Limb (tissue), 2 donors: ENCODE measurements at regions not wholly inside any gene's neighbourhood (a gene's known extent, or its start where the extent isn't known, plus 50 kb on each side); places are given as distances from the start of the nearest gene placed in this dataset.

Experiments used
- DNase-seq, 2 donors: peaks; one replicate each; pipeline ENCODE4 v3.0.0-alpha.2; 2016; ENCODE audit errors: extremely low spot score in 2 of 2

GRCh38 chr3:76776927-76777326 lies 263.0 kb upstream of the ROBO2 start:
- DNase-seq = no peak

- no peak for DNase-seq
Observed at GRCh38 chr3:76788206-76788605, 251.7 kb upstream of the ROBO2 start.

DNA sequence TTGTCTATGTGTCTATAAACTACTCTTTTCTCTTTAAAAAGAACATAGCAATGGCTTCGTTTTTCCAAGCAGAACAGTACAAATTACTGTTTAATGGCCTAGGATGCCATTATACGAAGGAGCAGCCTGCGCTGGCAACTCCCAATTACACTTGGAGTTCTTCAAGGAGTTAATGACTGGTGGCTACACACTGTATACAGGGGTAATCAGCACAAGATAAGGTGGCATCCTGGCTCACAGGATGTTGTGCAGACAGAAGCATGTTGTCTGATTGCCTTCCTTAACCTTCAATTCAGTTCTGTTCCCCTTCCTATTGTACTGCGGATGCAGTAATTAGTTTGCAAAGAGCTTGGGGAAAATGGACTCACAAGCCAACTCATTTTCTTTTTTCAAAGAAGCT lies 250.7 kb upstream of the ROBO2 start:
- DNase-seq = no peak

GRCh38 chr3:76811418-76811817 lies 228.5 kb upstream of the ROBO2 start:
- no peak for DNase-seq

DNA sequence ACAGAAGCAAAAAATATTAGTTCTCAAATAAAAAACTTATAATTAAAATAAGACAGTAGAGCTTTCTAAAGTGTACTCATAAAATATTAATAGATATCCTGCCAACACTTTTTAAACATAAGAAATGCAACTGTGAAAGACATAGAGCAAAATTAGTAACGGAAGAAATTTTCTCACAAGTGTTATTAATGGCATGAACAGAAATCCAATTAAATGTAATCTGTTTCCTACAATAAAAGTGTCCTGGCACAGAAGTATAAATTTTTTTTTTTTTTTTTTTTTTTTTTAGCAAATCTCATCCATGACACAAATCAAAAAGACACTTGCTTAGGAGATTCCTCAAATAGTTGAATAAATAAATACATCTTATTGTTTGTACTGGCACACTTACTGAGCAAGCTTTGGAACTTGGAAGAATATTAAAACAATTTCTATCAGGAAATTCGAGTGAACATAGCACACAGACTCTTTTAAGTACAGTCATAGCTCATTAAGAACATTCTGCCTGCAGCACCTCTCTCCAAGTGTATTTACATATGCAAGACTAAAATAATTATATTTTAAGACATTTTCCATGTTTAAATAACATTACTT lies 227.2 kb upstream of the ROBO2 start:
- no peak for DNase-seq

DNA sequence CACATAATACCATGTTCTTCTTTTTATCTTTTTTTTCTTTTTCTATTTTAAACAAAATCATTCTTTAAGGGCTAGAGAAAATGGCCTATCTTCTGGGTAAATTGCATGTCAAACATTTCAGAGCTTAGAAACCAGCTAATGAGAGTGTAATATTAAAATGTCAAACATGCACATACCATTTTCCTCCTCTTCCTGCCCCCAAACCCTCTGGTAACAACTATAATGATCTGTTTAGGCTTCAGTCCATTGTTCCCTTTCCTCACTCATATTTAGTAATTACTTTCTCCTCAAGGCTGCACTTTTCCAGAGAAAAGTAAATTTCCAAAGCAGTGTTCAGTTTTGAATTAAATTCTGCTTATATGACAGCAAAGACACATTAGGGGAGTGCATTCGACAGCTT lies 224.3 kb upstream of the ROBO2 start:
- no peak for DNase-seq

- DNase-seq = no peak
Observed at GRCh38 chr3:76820481-76820880, 219.4 kb upstream of the ROBO2 start.

GRCh38 chr3:76824658-76825240 lies 215.2 kb upstream of the ROBO2 start:
- no peak for DNase-seq

DNA sequence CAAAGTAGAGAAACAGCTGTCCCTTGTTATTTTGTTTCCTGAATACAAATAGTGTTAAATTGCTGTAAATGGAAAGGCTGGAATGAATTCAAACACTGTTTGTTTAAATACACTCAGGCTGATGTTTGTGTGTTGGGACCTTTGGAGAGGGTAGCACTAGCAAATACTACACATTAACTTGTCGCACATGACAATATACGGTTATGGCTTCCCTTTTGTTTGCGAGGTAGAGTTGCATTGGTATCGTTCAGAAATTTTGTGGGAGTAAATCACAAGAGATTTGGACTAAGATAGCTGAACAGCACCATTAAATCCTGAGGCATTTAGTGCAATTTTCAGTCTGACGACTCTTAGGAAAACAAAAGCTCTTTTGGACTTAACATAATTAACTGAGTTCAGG lies 213.0 kb upstream of the ROBO2 start:
- no peak for DNase-seq

GRCh38 chr3:76827701-76828226 lies 212.1 kb upstream of the ROBO2 start:
- no peak for DNase-seq

DNA sequence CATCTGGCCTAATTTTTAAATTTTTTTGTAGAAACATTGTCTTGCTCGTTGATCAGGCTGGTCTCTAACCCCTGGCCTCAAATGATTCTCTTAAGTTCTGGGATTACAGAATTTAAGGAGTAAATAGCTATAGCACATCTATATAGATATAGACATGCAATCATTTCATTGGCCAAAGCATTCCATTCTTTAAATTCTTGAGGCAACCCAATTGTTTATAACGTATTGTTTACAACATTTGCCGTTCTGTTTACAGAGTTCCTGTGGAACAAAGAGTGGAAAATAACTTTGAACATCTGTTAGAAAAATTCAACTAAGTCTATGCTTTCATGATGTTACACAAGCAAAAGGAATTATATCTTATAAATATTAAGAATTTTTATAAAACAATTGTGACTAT lies 205.2 kb upstream of the ROBO2 start:
- DNase-seq = no peak

- no peak for DNase-seq
Observed at GRCh38 chr3:76841747-76842146, 198.2 kb upstream of the ROBO2 start.

DNA sequence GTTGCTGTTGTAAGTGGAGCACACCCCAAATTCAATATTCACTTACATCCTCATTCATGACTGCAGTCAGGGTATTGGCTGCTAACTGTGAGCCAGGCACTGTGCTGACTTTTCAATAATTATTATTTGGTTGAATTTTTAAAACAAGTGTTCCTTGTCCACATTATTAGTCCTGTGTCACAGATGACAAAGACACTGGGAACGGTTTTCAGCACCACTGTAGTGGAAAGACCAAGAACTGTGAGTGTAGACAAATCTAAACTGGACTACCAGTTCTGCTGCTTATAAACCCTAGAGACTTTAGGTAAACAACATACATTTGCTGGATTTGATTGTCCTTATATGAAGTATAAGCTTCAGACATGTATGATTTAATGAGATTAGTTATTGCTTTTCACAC lies 197.7 kb upstream of the ROBO2 start:
- DNase-seq = no peak

- no peak for DNase-seq
Observed at GRCh38 chr3:76855451-76855850, 184.4 kb upstream of the ROBO2 start.

- no peak for DNase-seq
Observed at GRCh38 chr3:76859596-76859995, 180.3 kb upstream of the ROBO2 start.

DNA sequence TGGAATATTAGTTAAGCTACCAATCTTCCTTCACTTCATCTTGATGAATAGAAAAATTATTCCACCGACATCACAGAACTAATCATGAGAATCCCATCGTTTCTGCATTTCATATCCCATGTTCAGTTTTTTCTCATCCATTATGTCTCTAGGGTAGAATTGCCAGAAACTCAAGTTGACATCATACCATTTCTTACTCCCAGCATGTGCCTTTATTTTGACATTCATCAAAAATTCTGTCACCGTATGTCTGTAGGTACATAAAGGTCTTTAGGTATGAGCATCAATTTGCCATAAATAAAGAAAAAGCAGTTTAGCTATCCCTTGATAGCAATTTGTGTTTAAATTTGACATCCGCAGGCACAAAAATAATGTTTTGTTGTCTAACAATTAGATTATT lies 175.5 kb upstream of the ROBO2 start:
- DNase-seq = no peak

DNA sequence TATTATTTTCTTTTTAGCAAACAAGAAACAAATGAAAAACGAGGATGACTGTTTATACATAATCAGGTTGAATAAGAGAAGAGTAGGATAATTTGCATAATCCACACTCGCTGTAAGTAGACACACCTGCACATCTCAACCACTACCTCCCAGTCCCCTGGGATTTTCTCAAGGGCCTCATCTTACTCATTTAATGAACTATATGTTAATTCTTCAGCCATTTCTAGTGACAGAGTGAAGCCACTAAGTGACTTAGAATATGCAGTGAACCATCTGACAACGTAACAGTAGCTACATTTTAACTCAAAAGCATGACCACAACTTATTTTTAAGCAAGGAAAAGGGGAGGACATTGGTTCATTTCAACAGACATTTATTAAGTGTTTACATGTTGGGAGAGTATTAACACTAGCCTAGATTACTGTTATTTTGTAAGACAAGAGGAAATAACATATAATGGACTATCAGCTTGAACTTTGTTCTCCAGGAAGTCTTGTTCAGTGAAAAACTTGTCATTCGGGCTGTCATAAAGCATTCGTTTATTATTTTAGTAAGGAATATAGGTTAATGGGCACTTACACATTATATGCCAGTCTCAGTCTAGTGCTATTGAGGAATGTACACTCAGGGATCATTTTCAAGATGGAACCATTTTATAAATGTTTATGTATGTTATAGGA lies 173.0 kb upstream of the ROBO2 start:
- DNase-seq = no peak

DNA sequence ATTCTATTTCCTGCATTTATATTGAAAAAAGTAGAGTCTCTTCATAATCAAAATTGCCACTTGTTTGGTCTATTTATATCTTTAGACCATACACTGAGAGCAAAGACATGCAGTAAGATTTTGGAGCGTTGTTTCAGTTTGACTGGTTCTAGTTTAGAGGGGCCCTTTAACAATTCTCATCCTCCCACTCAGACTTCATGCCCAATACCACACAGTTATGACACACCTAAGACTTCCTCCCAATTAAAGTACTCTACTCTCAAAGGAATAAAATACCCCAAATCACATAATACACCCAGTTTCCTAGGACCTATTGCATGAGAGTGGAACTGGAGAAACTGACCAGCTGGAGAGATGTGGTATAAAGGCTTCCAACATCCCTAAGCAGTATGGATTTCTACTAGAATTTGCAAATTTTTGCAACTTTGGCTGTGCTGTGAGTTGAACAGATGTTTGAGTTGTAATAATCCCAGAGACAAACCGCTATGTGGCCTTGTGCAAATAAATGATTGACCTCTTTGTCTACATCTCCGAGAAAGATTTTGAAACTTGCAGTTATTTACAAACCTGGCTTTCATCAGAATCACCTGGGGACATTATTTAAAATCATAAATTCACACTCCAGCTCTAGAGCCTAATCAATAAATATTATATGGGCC lies 170.0 kb upstream of the ROBO2 start:
- no peak for DNase-seq

- DNase-seq = no peak
Observed at GRCh38 chr3:76871655-76872054, 168.2 kb upstream of the ROBO2 start.

DNA sequence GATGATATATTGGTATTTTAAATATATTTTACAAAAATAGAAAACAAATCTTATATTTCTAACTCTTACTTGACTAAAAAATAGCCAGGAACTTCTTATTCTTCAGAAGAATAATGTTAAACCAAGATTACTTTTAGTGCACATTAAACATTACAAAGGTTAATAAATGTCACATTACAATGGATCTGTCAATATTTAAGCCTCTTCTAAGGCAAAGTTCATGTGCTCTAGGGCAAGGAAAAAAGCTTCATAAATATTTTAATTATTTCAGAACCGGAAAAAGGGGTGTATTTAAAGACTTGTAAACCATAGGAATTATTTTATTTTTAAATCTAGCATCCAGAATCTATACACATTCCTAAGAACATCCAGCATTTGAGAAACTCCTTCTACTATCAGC lies 166.9 kb upstream of the ROBO2 start:
- DNase-seq = no peak

GRCh38 chr3:76873532-76874242 lies 166.2 kb upstream of the ROBO2 start:
- no peak for DNase-seq

GRCh38 chr3:76879959-76880358 lies 159.9 kb upstream of the ROBO2 start:
- no peak for DNase-seq
